Fibroblast of skin of scalp (primary cell): ENCODE measurements at regions not wholly inside any gene's neighbourhood (a gene's known extent, or its start where the extent isn't known, plus 50 kb on each side); places are given as distances from the start of the nearest gene placed in this dataset.
A peak's percentile ranks its signal among the peaks of the same experiment; 100 is the strongest.
"Not testable (repeated sequence)": the region's sequence is repeated elsewhere in the genome, so short reads cannot be mapped to it uniquely, and the experiment has no call there.

ENCODE experiments used
- DNase-seq: peaks from one replicate; pipeline ENCODE4 v3.0.0-alpha.2; 2013

DNA sequence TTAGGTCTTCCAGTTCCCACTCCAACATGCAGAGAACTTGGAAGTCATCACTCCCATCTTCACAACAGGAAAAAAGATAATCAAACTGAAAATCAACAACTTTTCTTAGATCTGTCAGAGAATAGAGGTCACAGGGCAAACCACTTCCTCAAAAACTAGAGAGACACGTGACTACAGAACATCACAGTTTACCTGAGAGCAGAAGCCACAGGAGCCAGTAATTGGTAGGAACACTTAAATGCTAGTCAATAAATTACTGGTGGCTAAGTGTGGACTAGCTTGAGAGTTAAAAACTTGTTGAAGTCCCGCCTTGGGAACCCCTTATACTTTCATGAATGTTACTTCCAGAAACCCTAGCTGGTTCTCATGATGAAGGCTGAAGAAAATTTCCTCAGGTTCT, 81.1 kb downstream of the THSD1 start:
- not testable (repeated sequence) for DNase-seq

DNA sequence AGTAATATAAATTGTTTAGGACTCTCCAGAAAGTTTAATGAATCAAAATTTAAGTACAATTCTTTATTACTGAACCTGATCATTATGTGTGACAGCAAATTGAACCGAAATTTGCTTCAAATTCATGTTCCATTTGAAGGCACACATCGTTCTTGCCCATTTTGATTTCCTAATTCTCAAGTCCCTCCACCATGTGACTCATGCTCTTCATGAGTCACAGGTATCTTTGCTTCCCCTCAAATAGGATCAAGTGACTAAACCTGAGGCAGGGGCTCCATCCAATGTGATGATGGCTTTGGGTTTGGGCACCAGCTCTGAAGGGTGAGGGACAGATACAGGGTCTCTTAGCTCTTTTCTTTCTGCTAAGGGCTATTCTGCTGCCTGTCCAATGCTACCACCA, 86.1 kb downstream of the THSD1 start:
- no peak for DNase-seq

DNA sequence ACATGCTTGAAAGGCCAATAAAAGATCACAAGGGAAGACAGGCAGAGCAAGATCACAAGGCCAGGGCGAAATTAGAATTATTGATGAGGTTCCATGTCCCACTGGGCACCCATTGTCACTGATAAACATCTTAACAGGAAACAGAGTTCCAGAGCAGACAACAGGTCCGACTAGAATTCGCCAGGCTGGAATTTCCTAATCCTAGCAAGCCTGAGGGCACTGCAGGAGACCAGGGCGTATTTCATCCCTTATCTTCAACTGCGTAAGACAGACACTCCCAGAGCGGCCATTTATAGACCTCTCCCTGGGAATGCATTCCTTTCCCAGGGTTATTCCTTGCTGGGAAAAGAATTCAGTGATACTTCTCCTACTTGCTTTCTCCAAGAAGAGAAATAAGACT, 96.1 kb downstream of the THSD1 start:
- not testable (repeated sequence) for DNase-seq

DNA sequence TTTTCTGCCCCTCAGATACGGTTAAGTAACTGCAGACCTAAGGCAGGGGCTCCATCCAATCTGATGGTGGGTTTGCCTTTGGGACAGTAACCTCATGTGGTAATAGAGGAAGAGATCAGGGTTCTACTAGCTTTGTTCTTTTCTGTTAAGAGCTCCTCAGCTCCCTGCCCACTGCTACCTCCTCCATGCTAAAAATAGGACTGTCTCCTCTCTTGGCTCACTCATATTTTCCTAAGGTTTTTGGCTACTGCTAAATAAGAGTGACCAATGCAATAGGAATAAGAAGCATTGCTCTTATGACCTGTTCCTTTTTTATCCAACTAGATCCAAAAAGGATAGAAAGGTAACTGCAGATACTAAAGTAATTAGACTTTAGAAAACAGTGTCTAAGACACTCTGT, 99.6 kb downstream of the THSD1 start:
- DNase-seq: not testable (repeated sequence)

DNA sequence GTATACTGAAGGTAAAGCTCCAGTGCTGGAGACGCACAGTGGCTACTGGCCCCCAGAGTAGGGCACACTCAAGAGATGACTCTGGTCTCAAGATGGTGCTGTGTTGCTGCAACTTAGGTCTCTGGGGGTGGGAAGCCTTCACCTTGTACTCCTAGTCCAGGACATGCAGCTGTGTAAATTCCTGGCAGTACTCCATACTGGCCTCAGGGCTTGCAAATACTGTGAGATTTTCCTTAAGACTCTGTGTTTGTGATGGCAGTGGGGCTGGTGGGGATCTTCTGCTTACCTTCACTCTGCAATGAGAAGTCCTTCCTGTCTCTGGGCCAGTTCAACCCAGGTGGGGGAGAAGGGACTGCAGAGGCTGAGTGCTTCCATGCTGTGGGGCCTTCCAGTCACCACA, 102.9 kb downstream of the THSD1 start:
- DNase-seq: not testable (repeated sequence)

DNA sequence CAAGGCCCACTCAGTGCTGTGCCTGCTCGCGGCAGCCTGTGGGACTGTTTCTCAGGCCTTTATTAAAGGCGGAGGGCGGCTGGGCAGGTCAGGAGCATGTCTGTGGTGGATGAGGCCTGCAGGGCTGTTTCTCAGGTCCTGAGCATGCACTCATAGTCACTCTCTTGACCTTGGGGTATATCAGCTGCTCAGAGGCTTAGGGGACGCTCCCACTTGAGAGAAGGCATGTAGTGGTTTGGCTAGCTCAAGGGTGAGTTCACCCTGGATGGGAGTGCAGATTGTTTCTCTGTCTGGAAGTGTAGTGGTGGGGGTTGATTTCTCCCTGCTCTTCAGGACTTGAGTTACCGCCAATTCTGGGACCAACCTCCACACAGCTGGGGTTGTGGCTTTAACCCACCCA, 103.3 kb downstream of the THSD1 start:
- DNase-seq: not testable (repeated sequence)

DNA sequence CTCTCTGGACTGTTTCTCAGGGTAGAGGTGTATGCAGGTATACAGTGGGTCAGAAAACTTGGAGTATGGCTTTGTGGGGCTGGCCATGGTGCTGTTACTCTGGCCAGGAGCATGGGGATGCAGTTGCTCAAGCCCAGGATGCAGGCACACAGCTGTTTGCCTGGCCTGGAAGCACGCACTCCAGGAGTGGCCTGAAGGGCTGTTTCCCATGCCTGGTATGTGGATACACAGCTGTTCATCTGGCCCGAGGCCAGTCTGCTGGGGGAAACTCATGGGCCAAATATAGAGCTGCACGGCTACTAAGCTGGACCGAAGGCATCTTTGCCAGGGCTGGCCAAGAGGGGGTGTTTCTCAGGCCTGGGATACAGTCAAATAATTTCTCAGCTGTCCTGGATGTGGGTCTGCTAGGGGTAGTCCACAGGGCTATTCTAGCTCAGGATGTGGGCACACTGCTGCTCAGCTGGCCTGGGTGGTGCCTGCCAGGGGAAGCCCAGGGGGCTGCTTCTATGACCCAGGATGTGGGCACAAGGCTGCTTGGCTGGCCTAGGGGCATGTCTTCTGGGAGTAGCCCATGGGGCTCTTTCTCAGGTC, 104.1 kb downstream of the THSD1 start:
- DNase-seq: not testable (repeated sequence)

DNA sequence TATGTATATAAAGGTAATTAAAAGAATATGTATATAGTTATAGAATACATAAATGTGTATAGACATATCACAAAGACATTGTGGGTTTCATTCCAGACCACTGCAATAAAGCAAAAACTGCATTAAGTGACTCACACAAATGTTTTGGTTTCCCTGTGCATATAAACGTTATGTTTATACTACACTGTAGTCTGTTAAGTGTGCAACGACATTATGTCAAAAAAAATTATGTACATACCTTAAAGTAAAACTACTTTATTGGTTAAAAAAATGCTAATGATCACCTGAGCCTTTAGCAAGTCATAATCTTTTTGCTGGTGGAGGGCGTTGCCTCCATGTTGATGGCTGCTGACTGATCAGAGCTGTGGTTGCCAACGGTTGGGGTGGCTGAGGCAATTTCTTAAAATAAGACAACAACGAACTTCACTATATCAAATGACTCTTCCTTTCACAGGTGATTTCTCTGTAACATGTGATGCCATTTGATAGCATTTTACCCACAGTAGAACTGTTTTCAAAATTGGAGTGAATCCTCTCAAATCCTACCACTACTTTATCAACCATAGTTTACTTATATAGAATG, 107.8 kb downstream of the THSD1 start:
- DNase-seq: not testable (repeated sequence)

DNA sequence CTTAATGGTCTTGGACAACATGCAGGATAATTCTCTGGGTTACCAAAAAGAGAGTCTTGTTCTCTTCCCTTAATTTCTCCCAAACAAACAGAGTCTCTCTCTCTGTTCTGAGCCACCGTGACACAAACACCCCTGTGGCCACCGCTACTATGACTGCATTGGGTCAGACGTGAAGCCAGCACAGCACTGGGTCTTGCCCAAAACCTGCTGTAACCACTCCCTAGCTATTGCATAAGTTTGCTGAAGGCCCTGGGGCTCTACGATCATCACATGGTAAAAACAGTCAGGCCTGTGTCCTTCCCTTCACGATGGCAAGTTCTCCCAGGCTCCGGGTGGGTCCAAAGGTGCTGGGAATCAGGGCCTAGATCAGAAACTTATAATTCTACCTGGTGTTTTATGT, 117.1 kb downstream of the THSD1 start:
- not testable (repeated sequence) for DNase-seq

DNA sequence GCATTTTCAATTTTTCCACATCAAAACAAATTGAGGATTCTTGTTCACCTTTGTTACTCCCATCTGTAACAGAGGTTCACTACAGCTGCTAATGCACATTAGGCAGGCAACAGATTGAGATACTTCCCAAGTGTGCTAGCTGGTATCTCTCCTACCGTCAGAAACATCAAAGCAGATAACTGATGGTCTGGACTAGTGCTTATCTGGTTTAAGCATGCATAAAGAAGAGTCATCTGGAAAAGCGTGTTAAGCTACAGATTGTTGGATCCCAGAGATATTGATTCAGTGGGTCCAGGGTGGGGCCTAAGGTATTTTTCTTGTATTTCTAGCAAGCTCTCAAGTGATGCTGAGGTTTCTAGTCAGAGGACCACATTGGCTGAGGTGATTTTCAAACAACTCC, 122.0 kb upstream of the NEK3 start:
- not testable (repeated sequence) for DNase-seq

DNA sequence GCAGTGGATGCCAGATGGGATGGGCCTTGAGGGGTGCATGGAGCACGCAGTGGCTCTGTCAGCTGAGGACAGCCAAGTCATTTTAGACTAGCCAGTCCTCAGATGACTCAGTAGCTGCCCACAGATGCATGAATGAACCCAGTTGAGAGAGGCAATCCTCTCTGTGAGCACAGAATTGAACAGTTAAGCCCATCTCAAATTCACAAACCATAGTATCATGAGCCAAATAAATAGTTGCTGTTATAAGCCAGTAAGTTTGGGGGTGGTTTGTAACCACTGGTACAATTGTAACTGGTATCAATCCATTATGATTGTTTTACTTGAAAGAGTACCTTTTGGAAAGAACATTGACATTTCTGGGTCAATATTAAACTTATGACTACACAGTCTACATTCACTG, 120.0 kb upstream of the NEK3 start:
- DNase-seq: not testable (repeated sequence)

DNA sequence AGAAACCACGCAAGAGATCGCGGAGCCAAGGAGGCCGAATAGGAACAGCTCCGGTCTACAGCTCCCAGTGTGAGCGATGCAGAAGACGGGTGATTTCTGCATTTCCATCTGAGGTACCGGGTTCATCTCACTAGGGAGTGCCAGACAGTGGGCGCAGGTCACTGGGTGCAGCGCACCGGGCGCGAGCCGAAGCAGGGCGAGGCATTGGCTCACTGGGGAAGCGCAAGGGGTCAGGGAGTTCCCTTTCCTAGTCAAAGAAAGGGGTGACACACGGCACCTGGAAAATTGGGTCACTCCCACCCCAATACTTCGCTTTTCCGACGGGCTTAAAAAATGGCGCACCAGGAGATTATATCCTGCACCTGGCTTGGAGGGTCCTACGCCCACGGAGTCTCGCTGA, 94.9 kb upstream of the NEK3 start:
- DNase-seq: not testable (repeated sequence)

DNA sequence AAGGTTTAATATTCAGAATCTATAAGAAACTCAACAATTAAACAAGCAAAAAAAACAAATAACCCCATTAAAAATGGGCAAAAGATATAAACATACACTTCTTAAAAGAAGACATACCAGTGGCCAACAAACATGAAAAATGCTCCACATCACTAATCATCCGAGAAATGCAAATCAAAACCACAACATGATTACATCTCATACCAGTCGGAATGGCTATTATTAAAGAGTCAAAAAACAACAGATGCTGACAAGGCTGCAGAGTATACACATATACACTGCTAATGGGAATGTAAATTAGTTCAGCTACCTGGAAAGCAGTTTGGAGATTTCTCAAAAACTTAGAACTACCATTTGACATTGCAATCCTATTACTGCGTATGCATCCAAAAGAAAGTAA, 81.4 kb upstream of the NEK3 start:
- DNase-seq: not testable (repeated sequence)

DNA sequence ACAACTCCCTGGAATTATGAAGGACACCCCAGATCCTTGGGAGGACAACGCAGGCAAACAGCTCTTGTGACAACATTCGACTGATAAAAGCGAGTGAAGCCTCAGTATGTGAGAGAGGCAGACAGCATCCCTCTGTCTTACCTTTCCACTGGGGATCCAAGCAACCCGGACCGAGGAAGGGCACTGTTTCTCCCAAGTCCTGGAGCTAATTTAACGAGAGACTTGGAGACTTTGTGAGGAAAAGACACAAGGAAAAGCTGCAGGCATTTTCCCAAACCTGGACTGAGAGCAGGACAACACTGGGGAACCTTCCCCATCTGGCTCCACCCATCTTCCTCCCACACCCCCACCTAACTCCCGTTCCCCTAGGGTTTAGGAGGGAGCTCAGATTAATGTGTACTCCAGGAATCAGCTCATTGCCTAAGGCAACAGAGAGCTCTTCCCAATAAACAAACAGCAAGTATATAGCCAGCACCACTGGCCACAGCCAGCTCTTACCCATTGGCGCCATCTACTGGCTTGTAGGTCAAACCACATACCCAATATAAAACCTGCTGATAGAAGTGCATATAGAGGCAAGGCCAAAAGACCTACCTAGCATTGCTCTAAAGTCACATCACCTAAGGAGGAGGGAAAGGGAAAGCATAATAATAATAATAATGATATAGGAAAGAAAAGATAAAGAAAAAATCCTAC, 76.7 kb upstream of the NEK3 start:
- peak; percentile 71 for DNase-seq

DNA sequence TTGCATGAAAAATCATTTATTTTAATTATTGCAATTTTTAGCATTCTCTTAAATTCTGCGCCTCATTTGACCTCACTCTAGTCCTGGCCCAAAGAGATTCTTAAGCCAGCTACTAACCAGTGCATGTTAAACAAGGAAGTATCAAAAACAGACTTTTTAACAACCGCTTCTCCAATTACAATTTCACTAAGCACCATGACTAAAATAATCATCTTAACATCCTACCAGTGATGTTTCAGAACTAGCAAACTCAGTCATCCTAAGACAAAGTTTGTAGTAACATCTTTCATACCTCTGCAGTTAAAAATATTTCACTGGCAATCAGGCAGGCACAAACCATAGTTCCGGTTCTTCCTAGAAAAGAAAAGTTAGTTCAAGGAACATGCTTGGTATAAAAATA, 75.5 kb upstream of the NEK3 start:
- DNase-seq: not testable (repeated sequence)

DNA sequence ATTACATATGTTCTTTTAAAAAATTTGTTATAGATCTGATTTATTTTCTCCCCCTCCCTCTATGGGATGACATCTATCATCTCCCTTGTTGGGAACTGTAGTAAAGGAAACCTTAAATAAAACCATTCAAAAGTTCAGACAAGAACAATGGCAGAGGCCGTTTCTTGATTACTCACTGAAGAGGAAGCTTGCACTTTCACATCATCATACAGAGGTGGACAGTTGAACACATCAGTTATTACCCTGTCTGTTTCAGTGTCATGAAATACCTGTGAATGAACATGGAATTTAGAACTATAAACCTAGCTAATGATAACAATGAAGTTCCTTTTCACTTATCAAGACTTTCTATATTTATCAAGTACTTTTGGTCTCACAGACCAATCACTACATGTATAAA, 63.7 kb upstream of the NEK3 start:
- not testable (repeated sequence) for DNase-seq

DNA sequence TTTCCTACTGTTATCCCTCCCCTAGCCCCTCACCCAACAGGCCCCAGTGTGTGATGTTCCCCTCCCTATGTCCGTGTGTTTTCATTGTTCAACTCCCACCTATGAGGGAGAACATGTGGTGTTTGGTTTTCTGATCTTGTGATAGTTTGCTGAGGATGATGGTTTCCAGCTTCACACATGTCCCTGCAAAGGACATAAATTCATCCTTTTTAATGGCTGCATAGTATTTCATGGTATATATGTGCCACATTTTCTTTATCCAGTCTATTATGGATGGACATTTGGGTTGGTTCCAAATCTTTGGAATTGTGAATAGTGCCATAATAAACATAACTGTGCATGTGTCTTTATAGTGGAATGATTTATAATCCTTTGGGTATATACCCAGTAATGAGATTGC, 54.5 kb upstream of the NEK3 start:
- DNase-seq: not testable (repeated sequence)

DNA sequence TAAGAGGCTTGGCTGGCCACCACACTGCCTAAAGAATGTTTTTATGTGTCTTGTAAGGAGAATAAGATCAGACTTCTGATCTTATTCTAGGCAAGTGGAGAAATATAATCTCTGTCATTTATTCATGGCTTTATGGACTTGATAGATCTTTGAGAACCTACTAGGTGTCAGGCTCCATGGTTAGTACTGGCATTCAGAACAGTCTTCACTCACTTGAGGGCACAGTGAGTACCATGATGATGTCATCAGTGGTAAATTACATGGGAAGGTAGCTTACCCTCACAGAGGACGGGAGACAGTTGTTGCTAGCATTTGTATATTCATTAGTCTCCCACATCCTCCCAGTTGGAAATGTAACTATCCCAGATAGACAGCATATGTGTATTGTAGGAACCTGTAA, 53.5 kb upstream of the NEK3 start:
- DNase-seq: not testable (repeated sequence)

DNA sequence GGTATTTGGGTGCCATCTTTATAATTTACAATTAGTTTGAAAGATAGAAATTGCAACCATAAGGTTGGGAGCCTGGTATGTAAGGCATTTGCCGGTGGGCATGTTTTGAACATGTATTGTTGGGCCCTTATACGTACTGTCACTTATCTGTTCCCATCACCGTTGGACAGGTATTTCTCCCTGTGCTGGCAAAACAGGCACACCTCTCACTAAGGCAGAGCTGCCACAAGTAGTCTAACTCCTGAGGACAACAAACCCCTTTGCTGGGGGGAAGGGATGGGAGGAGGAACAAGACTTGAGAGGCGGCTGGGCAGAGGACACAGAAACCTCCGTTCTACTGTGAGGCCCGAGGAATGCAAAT, 52.0 kb upstream of the NEK3 start:
- not testable (repeated sequence) for DNase-seq

DNA sequence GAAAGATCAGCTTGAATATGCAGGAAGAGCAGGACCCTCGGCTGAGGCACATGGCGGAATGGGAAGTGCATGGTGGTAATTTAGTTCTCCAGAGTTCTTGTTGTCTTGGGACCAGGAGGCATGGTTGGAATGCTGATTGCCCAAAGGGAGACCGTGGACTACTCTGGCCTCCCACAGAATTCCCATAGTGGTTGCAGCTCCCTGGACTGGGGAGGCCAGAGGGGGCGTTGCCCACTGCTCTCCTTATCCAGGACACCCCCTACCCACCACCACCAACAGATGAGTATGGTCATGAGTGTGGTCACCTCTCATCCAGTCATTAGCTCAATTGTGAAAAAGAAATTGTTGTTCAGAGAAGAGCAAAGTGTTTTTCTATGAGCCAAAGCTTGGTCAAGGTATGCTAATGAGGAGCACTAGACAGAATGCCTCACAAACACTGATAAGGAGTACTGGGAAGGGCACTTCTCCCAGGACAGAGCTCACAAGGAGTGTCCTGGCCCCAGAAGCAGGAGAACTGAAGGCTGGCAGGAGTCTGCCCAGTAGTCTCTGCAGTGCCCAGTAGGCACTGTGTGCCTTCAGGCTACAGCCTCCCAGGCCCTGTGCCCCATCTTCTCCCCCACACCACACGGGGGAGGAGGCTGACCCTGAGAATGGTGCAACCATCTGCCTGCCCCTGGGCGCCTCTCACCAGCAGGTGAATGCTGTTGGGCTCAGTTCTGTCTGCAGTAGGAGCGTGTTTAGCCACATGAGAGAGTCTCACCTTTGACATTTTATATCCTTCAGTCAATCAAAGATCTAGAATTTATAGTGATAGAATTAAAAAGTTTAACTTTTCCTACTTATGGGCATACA, 51.4 kb upstream of the NEK3 start:
- DNase-seq: not testable (repeated sequence)
